CD4-positive, alpha-beta T cell treated with Interleukin-12 subunit alpha and Interleukin-12 subunit beta, for 1 hour (primary cell): ENCODE measurements at regions not wholly inside any gene's neighbourhood (a gene's known extent, or its start where the extent isn't known, plus 50 kb on each side); places are given as distances from the start of the nearest gene placed in this dataset.
"Not testable (repeated sequence)": the region's sequence is repeated elsewhere in the genome, so short reads cannot be mapped to it uniquely, and the experiment has no call there.

Source experiments
- DNase-seq: peaks from one replicate; pipeline ENCODE4 v3.0.0-alpha.2; 2020

GRCh38 chr6:8846680-8847079 lies 411.3 kb upstream of the SLC35B3 start:
- not testable (repeated sequence) for DNase-seq

- no peak for DNase-seq
Observed at GRCh38 chr6:8845690-8846089, 410.3 kb upstream of the SLC35B3 start.

GRCh38 chr6:8844968-8845367 lies 409.6 kb upstream of the SLC35B3 start:
- no peak for DNase-seq

GRCh38 chr6:8839626-8840025 lies 404.3 kb upstream of the SLC35B3 start:
- DNase-seq = no peak

- no peak for DNase-seq
Observed at GRCh38 chr6:8837343-8837742, 402.0 kb upstream of the SLC35B3 start.

GRCh38 chr6:8832695-8833094 lies 397.4 kb upstream of the SLC35B3 start:
- DNase-seq = not testable (repeated sequence)

GRCh38 chr6:8831366-8832152 lies 396.2 kb upstream of the SLC35B3 start:
- no peak for DNase-seq

GRCh38 chr6:8830794-8831193 lies 395.4 kb upstream of the SLC35B3 start:
- DNase-seq = no peak

GRCh38 chr6:8829796-8830195 lies 394.5 kb upstream of the SLC35B3 start:
- no peak for DNase-seq

GRCh38 chr6:8829296-8829695 lies 394.0 kb upstream of the SLC35B3 start:
- DNase-seq = no peak

- DNase-seq = no peak
Observed at GRCh38 chr6:8828376-8828775, 393.0 kb upstream of the SLC35B3 start.

- no peak for DNase-seq
Observed at GRCh38 chr6:8825726-8826125, 390.4 kb upstream of the SLC35B3 start.

GRCh38 chr6:8821981-8822381 lies 386.6 kb upstream of the SLC35B3 start:
- DNase-seq = no peak

- no peak for DNase-seq
Observed at GRCh38 chr6:8820313-8820712, 385.0 kb upstream of the SLC35B3 start.

GRCh38 chr6:8819446-8819845 lies 384.1 kb upstream of the SLC35B3 start:
- DNase-seq = no peak

- no peak for DNase-seq
Observed at GRCh38 chr6:8814440-8815000, 379.2 kb upstream of the SLC35B3 start.

- DNase-seq = no peak
Observed at GRCh38 chr6:8810325-8810724, 375.0 kb upstream of the SLC35B3 start.

GRCh38 chr6:8809662-8810061 lies 374.3 kb upstream of the SLC35B3 start:
- DNase-seq = no peak

- no peak for DNase-seq
Observed at GRCh38 chr6:8803181-8803760, 367.9 kb upstream of the SLC35B3 start.

- DNase-seq = not testable (repeated sequence)
Observed at GRCh38 chr6:8802397-8802796, 367.1 kb upstream of the SLC35B3 start.

- no peak for DNase-seq
Observed at GRCh38 chr6:8794420-8794819, 359.1 kb upstream of the SLC35B3 start.

GRCh38 chr6:8789878-8790277 lies 354.5 kb upstream of the SLC35B3 start:
- DNase-seq = no peak

GRCh38 chr6:8785223-8785622 lies 349.9 kb upstream of the SLC35B3 start:
- no peak for DNase-seq

- no peak for DNase-seq
Observed at GRCh38 chr6:8783191-8783590, 347.8 kb upstream of the SLC35B3 start.
